Activated B cell treated with CpG ODN at 0.5 μM for 24 hours (primary cell): ENCODE measurements at regions not wholly inside any gene's neighbourhood (a gene's known extent, or its start where the extent isn't known, plus 50 kb on each side); places are given as distances from the start of the nearest gene placed in this dataset.

ENCODE experiments used
- ATAC-seq: fragments of 200-7000 bp; cut with Tn5 transposase; one replicate; pipeline ENCODE4 v1.10.0; 2021; ENCODE audit warnings: low read depth, mild to moderate bottlenecking, moderate library complexity
- CTCF ChIA-PET: fragments of 350-600 bp; sonication (Branson Sonifier 250); formaldehyde crosslinking; loops from one replicate; lab custom pipeline; 2021; ENCODE audit warnings: antibody characterized with exemption; lab: Charles Lee
- POLR2A ChIA-PET: fragments of 350-600 bp; sonication (Branson Sonifier 250); formaldehyde crosslinking; loops from one replicate; lab custom pipeline; 2021; ENCODE audit warnings: antibody characterized with exemption; lab: Charles Lee
- DNase-seq: peaks from one replicate; pipeline ENCODE4 v3.0.0; 2022
- H3K27ac Mint-ChIP-seq: one replicate; pipeline ENCODE4 v1.8.0; 2020; ENCODE audit warnings: mixed read lengths
- H3K27me3 Mint-ChIP-seq: one replicate; pipeline ENCODE4 v1.8.0; 2021; ENCODE audit warnings: mixed read lengths
- H3K36me3 Mint-ChIP-seq: one replicate; pipeline ENCODE4 v1.8.0; 2021; ENCODE audit warnings: low read depth, mixed read lengths
- H3K4me1 Mint-ChIP-seq: one replicate; pipeline ENCODE4 v1.8.0; 2021; ENCODE audit warnings: mixed read lengths
- H3K4me3 Mint-ChIP-seq: one replicate; pipeline ENCODE4 v1.8.0; 2020; ENCODE audit warnings: mild to moderate bottlenecking, mixed read lengths
- H3K9me3 Mint-ChIP-seq: one replicate; pipeline ENCODE4 v1.8.0; 2020; ENCODE audit warnings: mixed read lengths
- CTCF ChIP-seq: fragments of 200-600 bp; IDR thresholded peaks from one replicate; pipeline ENCODE4 v1.8.0; 2022; ENCODE audit warnings: antibody characterized with exemption, mild to moderate bottlenecking
- intact Hi-C: fragments of 100-400 bp; cut with micrococcal nuclease; formaldehyde crosslinking; loops from one replicate; pipeline ENCODE4 v1.15.1; 2024

DNA sequence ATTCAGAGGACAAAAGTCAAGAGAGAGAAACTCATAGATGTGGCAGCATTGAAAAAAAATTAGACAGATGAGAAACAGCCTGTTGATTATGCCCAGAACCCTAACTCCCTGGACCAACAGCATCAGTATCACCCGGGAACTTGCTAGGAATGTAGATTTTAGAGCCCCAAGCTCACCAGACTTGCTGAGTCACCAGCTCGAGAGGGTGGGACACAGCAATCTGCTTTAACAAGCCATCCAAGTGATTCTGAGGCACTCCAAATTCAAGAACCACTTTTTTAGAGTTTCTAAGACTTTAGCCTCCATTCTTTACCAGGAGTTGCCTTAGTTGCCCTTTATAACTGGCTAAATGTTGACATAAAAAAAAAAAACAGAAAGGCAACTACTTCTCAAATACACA, 70.9 kb downstream of the CGGBP1 start:
- no peak for DNase-seq
- intact Hi-C loops, result no loop called here
- CTCF ChIA-PET, result no interaction called here
- ATAC-seq, result no peak
- Mint-ChIP-seq H3K36me3 (no peaks in the 10 kb centered on the region), H3K9me3 (no peaks in the 10 kb centered on the region), H3K27ac (no peak overlapping the region), H3K27me3 (peaks cover 4% of the 10 kb centered on the region), H3K4me3 (no peak overlapping the region), H3K4me1 (no peaks in the 10 kb centered on the region)
- TF ChIP-seq CTCF, result no peak
- POLR2A ChIA-PET, result no interaction called here

DNA sequence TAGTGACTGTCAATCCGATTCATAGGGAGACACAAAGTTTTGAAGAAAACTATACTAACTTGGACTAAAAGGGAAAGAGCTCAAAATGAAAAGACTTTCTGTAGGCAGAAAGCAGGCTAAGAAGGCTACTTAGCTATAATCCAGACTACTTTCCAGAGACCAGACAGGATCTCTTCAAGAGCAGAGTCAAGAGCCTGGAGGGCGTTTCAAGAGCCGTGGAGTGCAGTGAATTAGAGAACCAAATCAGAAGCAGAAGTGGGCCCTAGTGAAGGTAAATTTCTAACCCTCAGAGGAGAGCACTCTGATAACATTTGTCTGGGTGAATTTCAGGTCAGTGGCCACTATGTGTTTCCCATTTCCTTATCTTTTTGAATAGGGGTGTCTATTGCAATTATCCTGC, 76.4 kb downstream of the CGGBP1 start:
- DNase-seq, result no peak
- ChIA-PET CTCF (no interaction called here), POLR2A (no interaction called here)
- Mint-ChIP-seq H3K4me1 (no peaks in the 10 kb centered on the region), H3K36me3 (no peaks in the 10 kb centered on the region), H3K9me3 (no peaks in the 10 kb centered on the region), H3K27ac (no peak overlapping the region), H3K4me3 (no peak overlapping the region), H3K27me3 (peaks cover 4% of the 10 kb centered on the region)
- ATAC-seq, result no peak
- no peak for TF ChIP-seq CTCF
- intact Hi-C loops, result no loop called here

DNA sequence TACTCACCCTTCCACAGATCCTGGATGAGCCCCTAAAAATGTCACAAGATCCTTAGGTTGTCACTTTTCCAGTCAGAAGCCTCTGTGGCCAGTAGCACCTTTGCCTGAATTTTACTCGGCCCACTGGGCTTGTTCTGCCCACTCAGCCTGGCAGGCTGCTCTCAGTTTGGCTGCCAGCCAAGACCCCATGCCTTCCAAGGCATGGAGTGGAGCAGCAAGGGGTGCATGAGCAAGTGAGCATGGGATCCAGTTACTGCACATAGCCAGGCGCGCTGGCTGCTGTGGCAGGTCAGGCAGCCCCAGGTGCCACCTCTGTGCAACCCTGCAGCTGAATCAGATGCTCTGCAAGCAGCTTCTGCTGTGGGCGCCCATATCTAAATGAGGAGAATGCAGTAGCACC, 79.3 kb downstream of the CGGBP1 start:
- POLR2A ChIA-PET, result no interaction called here
- TF ChIP-seq CTCF, result no peak

DNA sequence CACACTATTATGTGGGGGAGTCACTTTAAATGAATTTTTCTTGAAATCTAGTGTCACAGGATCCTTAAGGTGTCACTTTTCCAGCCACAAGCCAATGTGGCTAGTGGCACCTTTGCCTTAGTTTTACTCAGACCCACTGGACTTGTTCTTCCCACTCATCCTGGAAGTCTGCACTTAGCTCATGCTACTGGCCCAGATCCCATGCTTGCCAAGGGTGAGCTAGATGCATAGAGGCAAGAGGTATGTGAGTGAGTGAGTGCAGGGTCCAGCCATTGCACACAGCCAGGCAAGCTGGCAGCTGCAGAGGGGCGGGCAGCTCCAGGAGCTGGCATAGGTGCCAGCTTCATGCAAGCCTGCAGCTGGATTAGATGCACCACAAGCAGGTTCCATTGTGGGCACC, 81.0 kb downstream of the CGGBP1 start:
- Mint-ChIP-seq H3K9me3 (no peaks in the 10 kb centered on the region), H3K36me3 (no peaks in the 10 kb centered on the region), H3K27ac (no peak overlapping the region), H3K27me3 (no peaks in the 10 kb centered on the region), H3K4me3 (no peak overlapping the region), H3K4me1 (no peaks in the 10 kb centered on the region)
- POLR2A ChIA-PET, result no interaction called here
- CTCF ChIA-PET, result no interaction called here
- TF ChIP-seq CTCF, result no peak
- intact Hi-C loops, result no loop called here
- no peak for DNase-seq
- ATAC-seq, result no peak

More for the DNA sequence above, 79.3 kb downstream of the CGGBP1 start:
- CTCF ChIA-PET, result no interaction called here
- intact Hi-C loops, result no loop called here
- Mint-ChIP-seq H3K36me3 (no peaks in the 10 kb centered on the region), H3K27ac (no peak overlapping the region), H3K4me3 (no peak overlapping the region), H3K27me3 (peaks cover 2% of the 10 kb centered on the region), H3K9me3 (no peaks in the 10 kb centered on the region), H3K4me1 (no peaks in the 10 kb centered on the region)
- no peak for DNase-seq
- no peak for ATAC-seq

DNA sequence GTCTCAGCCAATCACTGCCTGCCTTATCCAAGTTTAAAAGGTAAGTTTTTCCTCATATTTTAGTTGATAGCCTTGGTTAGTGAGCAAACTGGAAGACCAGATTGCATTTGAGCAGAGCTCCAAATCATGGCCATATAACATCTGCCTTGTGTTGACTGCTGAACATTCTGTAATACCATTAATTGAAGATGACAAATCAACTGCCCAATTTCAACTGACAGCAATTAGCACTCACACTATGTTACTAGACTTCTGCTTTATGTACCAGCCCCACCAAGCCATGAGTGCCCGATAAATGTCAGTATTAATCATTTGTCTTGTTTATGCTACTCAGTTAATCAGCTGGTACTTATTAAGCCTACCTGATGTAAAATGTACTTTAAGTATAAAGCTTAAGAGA, 83.1 kb downstream of the CGGBP1 start:
- DNase-seq (no peak), ATAC-seq (no peak)
- H3K27ac Mint-ChIP-seq, result no peak overlapping the region
- H3K27me3 Mint-ChIP-seq, result no peaks in the 10 kb centered on the region
- H3K36me3 Mint-ChIP-seq, result no peaks in the 10 kb centered on the region
- H3K4me1 Mint-ChIP-seq, result no peaks in the 10 kb centered on the region
- no peak overlapping the region for H3K4me3 Mint-ChIP-seq
- intact Hi-C loops, result no loop called here
- ChIA-PET CTCF (interaction anchor here (1.3 kb wide), 1 partner anchor 204 kb away, joined by 3 read pairs; no protein-coding TSS in a partner anchor), POLR2A (no interaction called here)
- TF ChIP-seq CTCF, result no peak
- no peaks in the 10 kb centered on the region for H3K9me3 Mint-ChIP-seq
